Mucosa of descending colon (tissue), 3 donors: ENCODE measurements at regions not wholly inside any gene's neighbourhood (a gene's known extent, or its start where the extent isn't known, plus 50 kb on each side); places are given as distances from the start of the nearest gene placed in this dataset.

Experiments
- ATAC-seq: fragments of 200-7000 bp; cut with Tn5 transposase; one replicate; pipeline ENCODE4 v1.9.1; 2020; ENCODE audit warnings: mild to moderate bottlenecking, moderate library complexity
- DNase-seq, 3 donors: peaks; one replicate each; pipeline ENCODE4 v3.0.0-alpha.2; 2020
- H3K36me3 ChIP-seq: fragments of 200-600 bp; one replicate; pipeline ENCODE4 v1.8.0; 2021; ENCODE audit warnings: low read depth, mild to moderate bottlenecking
- H3K4me1 ChIP-seq: fragments of 200-600 bp; one replicate; pipeline ENCODE4 v1.8.0; 2021; ENCODE audit warnings: low read depth, mild to moderate bottlenecking
- H3K4me3 ChIP-seq: fragments of 200-600 bp; one replicate; pipeline ENCODE4 v1.8.0; 2021; ENCODE audit warnings: mild to moderate bottlenecking
- H3K9me3 ChIP-seq: fragments of 200-600 bp; one replicate; pipeline ENCODE4 v1.8.0; 2021; ENCODE audit warnings: mild to moderate bottlenecking
- intact Hi-C, 2 donors: fragments of 100-400 bp; cut with DNase I in 1 of 2; cut with micrococcal nuclease in 1 of 2; formaldehyde crosslinking; loops; one replicate each; pipeline versions ENCODE4 v1.11.0 to v1.11.1; 2022; cut with DNase I, micrococcal nuclease
- TF ChIP-seq, protein P1 (sequence below): fragments of 200-600 bp; IDR thresholded peaks from one replicate; pipeline ENCODE4 v1.8.0; 2022; ENCODE audit warnings: antibody characterized with exemption, mild to moderate bottlenecking
- donor health status: DM: no; HTN: no; CAD: no; lungs with moderate emphysema.
- donor health status: DM: no; HTN: no; CAD: no.
- donor health status: DM: no; HTN: yes; CAD: no.

- DNase-seq, result no peak
- Histone ChIP-seq H3K9me3 (no peaks in the 10 kb centered on the region), H3K4me3 (no peak overlapping the region), H3K36me3 (no peaks in the 10 kb centered on the region), H3K4me1 (no peaks in the 10 kb centered on the region)
- intact Hi-C loops, result no loop called here
- no peak for ATAC-seq
- TF ChIP-seq, protein P1, sequence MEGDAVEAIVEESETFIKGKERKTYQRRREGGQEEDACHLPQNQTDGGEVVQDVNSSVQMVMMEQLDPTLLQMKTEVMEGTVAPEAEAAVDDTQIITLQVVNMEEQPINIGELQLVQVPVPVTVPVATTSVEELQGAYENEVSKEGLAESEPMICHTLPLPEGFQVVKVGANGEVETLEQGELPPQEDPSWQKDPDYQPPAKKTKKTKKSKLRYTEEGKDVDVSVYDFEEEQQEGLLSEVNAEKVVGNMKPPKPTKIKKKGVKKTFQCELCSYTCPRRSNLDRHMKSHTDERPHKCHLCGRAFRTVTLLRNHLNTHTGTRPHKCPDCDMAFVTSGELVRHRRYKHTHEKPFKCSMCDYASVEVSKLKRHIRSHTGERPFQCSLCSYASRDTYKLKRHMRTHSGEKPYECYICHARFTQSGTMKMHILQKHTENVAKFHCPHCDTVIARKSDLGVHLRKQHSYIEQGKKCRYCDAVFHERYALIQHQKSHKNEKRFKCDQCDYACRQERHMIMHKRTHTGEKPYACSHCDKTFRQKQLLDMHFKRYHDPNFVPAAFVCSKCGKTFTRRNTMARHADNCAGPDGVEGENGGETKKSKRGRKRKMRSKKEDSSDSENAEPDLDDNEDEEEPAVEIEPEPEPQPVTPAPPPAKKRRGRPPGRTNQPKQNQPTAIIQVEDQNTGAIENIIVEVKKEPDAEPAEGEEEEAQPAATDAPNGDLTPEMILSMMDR, result no peak
Measured at GRCh38 chr6:169881398-169881797, 130.0 kb downstream of the ERMARD start.

GRCh38 chr6:169880516-169880915, 129.1 kb downstream of the ERMARD start:
- H3K9me3 ChIP-seq, result no peaks in the 10 kb centered on the region
- no peak overlapping the region for H3K4me3 ChIP-seq
- no peaks in the 10 kb centered on the region for H3K36me3 ChIP-seq
- no peak for DNase-seq
- no peaks in the 10 kb centered on the region for H3K4me1 ChIP-seq
- TF ChIP-seq, protein P1, result no peak
- intact Hi-C loops, result no loop called here
- ATAC-seq, result no peak

- TF ChIP-seq, protein P1, result no peak
- no peak for ATAC-seq
- no peak for DNase-seq
- intact Hi-C loops, result no loop called here
- H3K9me3 ChIP-seq, result no peaks in the 10 kb centered on the region
- no peaks in the 10 kb centered on the region for H3K36me3 ChIP-seq
- H3K4me1 ChIP-seq, result no peaks in the 10 kb centered on the region
- no peak overlapping the region for H3K4me3 ChIP-seq
Measured at GRCh38 chr6:169869301-169869700, 117.9 kb downstream of the ERMARD start.

DNA sequence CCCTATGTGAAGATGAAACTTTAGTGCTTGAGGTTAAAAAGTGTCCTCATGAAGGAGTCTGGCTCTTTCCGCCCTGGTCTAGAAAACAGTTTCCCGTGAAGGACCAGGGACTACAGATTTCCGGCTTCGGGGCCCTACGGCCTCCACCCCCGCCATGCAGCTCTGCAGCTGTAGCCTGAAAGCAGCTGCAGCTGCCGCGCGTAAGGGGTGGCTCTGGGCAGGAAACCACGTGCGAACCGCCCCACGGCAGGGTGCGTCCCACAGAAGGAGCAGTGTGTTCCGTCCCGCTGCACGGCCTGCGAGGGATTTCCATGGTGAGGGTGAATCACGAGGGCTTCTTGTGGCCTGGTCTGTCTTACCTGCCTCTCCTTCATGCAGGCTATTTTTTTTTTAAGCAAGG, 117.0 kb downstream of the ERMARD start:
- intact Hi-C loops, result no loop called here
- TF ChIP-seq, protein P1, result no peak
- Histone ChIP-seq H3K9me3 (no peaks in the 10 kb centered on the region), H3K36me3 (no peaks in the 10 kb centered on the region), H3K4me3 (no peak overlapping the region), H3K4me1 (no peaks in the 10 kb centered on the region)
- ATAC-seq (peak; percentile 62), DNase-seq (peak; percentile 16 to 65 (median 45))

DNA sequence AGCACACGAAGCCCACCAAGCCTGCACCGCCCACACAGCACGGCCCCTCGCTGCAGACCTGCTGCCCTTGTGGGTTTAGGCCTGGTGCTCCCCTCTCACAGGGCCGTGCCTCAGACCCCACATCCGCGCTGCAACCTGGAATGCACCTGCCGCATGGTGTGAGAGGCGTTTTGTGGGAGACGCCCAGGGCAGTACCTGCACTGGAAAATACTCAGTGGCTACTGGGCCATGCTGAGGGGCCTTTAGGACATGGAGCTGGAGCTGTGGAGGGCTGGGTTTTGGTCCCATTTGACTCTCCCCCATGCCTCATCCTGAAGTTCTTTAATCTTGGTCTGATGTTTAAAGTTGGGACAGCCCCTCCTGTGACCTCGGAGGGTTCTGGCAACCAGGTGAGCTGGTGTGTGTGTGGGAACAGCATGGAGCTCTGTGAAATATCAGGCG, 116.3 kb downstream of the ERMARD start:
- Histone ChIP-seq H3K4me3 (no peak overlapping the region), H3K9me3 (no peaks in the 10 kb centered on the region), H3K36me3 (no peaks in the 10 kb centered on the region), H3K4me1 (no peaks in the 10 kb centered on the region)
- no peak for DNase-seq
- ATAC-seq, result no peak
- intact Hi-C loops, result no loop called here
- TF ChIP-seq, protein P1, result no peak
